Activated naive CD8-positive, alpha-beta T cell treated with anti-CD3 and anti-CD28 coated beads, Interleukin-2, amount 10 ng/mL, durations not matched to agents 7 days and 5 days (primary cell): ENCODE measurements at regions not wholly inside any gene's neighbourhood (a gene's known extent, or its start where the extent isn't known, plus 50 kb on each side); places are given as distances from the start of the nearest gene placed in this dataset.

ENCODE experiments used
- ATAC-seq: fragments of 150-1000 bp; cut with Tn5 transposase; one replicate; pipeline ENCODE4 v1.10.0; 2021; ENCODE audit warnings: low read depth, moderate library complexity
- POLR2A ChIA-PET: fragments of 350-600 bp; sonication (Branson Sonifier 250); formaldehyde crosslinking; loops from one replicate; lab custom pipeline; 2021; ENCODE audit warnings: antibody characterized with exemption; lab: Charles Lee
- DNase-seq: peaks from one replicate; pipeline ENCODE4 v3.0.0; 2021
- H3K27ac Mint-ChIP-seq: one replicate; pipeline ENCODE4 v1.8.0; 2022; ENCODE audit warnings: mild to moderate bottlenecking, mixed read lengths
- H3K27me3 Mint-ChIP-seq: one replicate; pipeline ENCODE4 v1.8.0; 2022; ENCODE audit warnings: mild to moderate bottlenecking, moderate library complexity, mixed read lengths
- H3K36me3 Mint-ChIP-seq: one replicate; pipeline ENCODE4 v1.8.0; 2021; ENCODE audit warnings: mild to moderate bottlenecking, mixed read lengths
- H3K4me1 Mint-ChIP-seq: one replicate; pipeline ENCODE4 v1.8.0; 2021; ENCODE audit warnings: mixed read lengths
- H3K4me3 Mint-ChIP-seq: one replicate; pipeline ENCODE4 v1.8.0; 2022; ENCODE audit warnings: mild to moderate bottlenecking, moderate library complexity, mixed read lengths
- H3K9me3 Mint-ChIP-seq: one replicate; pipeline ENCODE4 v1.8.0; 2021; ENCODE audit warnings: mixed read lengths

DNA sequence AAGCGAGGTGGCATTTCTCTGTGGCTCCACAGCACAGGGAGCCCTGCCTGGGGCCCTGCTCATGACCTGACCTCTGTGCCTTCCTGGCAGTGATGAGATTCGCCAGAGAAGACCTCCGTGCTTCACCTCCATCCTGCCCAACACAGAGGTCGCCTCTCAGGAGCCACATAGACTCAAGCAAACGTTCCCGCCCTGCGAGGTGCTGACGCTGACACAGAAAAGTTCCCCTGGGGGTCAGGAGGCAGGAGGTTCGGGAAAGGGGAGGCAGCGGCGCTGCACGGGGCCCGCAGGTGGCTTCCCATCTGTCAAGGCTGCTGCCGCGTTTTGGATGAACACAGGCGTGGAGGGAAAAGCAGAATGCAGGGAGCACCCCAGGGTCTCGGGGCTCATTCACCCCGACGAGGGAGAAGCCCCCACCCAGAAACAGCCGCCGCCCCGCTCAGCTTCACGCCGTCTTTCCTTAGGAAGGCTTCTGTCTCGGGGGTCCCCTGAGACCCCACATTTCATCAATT is 579.6 kb upstream of the SALL3 start:
- POLR2A ChIA-PET = no interaction called here
- no peak overlapping the region for H3K4me3 Mint-ChIP-seq
- H3K27me3 Mint-ChIP-seq = no peaks in the 10 kb centered on the region
- no peaks in the 10 kb centered on the region for H3K9me3 Mint-ChIP-seq
- no peak overlapping the region for H3K27ac Mint-ChIP-seq
- DNase-seq (no peak), ATAC-seq (no peak)
- no peaks in the 10 kb centered on the region for H3K36me3 Mint-ChIP-seq
- no peaks in the 10 kb centered on the region for H3K4me1 Mint-ChIP-seq

GRCh38 chr18:78402440-78402839 is 577.2 kb upstream of the SALL3 start:
- peaks cover 3% of the 10 kb centered on the region for H3K4me1 Mint-ChIP-seq
- DNase-seq = no peak
- H3K27me3 Mint-ChIP-seq = peaks cover 3% of the 10 kb centered on the region
- no peak overlapping the region for H3K27ac Mint-ChIP-seq
- POLR2A ChIA-PET = no interaction called here
- H3K9me3 Mint-ChIP-seq = no peaks in the 10 kb centered on the region
- no peak for ATAC-seq
- H3K4me3 Mint-ChIP-seq = no peak overlapping the region
- H3K36me3 Mint-ChIP-seq = no peaks in the 10 kb centered on the region

DNA sequence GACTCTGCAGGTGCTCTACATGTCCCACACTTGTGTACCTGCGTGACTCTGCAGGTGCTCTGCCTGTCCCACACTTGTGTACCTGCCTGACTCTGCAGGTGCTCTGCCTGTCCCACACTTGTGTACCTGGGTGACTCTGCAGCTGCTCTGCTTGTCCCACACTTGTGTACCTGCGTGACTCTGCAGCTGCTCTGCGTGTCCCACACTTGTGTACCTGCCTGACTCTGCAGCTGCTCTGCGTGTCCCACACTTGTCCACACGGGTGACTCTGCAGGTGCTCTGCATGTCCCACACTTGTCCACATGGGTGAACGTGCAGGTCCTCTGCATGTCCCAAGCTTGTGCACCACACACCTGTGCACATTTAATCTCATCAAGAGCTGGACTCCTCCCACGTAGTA is 576.7 kb upstream of the SALL3 start:
- Mint-ChIP-seq H3K27me3 (peaks cover 6% of the 10 kb centered on the region), H3K27ac (no peak overlapping the region), H3K9me3 (no peaks in the 10 kb centered on the region), H3K4me3 (no peak overlapping the region), H3K4me1 (peaks cover 3% of the 10 kb centered on the region), H3K36me3 (no peaks in the 10 kb centered on the region)
- POLR2A ChIA-PET = no interaction called here
- DNase-seq = no peak
- no peak for ATAC-seq

DNA sequence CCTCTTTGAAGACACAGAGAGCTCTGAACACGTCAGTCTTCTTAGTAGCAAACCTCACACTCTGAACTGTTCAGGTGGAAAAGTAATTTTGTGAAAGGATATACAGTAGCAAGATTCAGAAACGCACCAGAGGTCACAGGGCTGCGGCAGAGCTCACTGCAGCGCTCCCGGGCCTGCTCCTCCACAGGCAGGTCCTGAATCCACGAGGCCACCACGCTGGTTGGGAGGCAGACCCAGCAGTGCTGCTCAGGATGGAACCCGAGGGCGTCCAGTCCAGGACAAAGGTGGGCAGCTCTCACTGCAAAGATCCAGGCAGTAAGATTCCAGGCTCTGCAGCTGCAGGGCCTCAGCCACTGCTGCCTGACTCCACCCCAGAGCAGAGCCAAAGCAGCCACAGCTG is 576.2 kb upstream of the SALL3 start:
- ATAC-seq = no peak
- Mint-ChIP-seq H3K9me3 (no peaks in the 10 kb centered on the region), H3K4me3 (no peak overlapping the region), H3K27me3 (peaks cover 8% of the 10 kb centered on the region), H3K27ac (no peak overlapping the region), H3K4me1 (peaks cover 3% of the 10 kb centered on the region), H3K36me3 (no peaks in the 10 kb centered on the region)
- no peak for DNase-seq
- POLR2A ChIA-PET = no interaction called here

GRCh38 chr18:78405763-78406162 is 573.9 kb upstream of the SALL3 start:
- Mint-ChIP-seq H3K4me3 (no peak overlapping the region), H3K27me3 (peaks cover 8% of the 10 kb centered on the region), H3K36me3 (no peaks in the 10 kb centered on the region), H3K4me1 (peaks cover 3% of the 10 kb centered on the region), H3K9me3 (no peaks in the 10 kb centered on the region), H3K27ac (no peak overlapping the region)
- no peak for DNase-seq
- ATAC-seq = no peak
- POLR2A ChIA-PET = no interaction called here

GRCh38 chr18:78406743-78407465 is 572.7 kb upstream of the SALL3 start:
- Mint-ChIP-seq H3K27ac (no peak overlapping the region), H3K27me3 (peaks cover 8% of the 10 kb centered on the region), H3K36me3 (no peaks in the 10 kb centered on the region), H3K9me3 (no peaks in the 10 kb centered on the region), H3K4me3 (peak overlapping the region; percentile 10), H3K4me1 (peaks cover 3% of the 10 kb centered on the region)
- no peak for ATAC-seq
- DNase-seq = no peak
- POLR2A ChIA-PET = no interaction called here

DNA sequence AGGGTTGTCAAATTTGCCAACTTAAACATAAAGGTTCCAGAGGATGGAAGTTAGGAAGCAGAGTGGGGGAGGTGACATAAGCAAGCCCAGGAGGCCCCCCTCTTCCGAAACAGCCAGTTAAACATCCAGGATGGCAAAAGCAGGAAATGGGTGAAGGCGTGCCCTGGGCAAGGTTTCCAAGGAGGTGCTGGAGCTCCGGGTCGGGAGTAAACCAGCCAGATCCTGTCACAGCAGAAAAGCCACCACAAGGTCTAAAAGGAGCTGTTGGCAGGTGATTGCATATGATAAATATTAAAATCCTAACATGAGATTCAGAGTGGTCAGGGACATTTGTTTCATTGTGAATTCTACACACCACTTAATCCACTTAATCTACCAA is 572.2 kb upstream of the SALL3 start:
- H3K27me3 Mint-ChIP-seq = peaks cover 8% of the 10 kb centered on the region
- no peak for DNase-seq
- H3K9me3 Mint-ChIP-seq = no peaks in the 10 kb centered on the region
- H3K27ac Mint-ChIP-seq = no peak overlapping the region
- POLR2A ChIA-PET = no interaction called here
- peaks cover 3% of the 10 kb centered on the region for H3K4me1 Mint-ChIP-seq
- peak overlapping the region; percentile 10 for H3K4me3 Mint-ChIP-seq
- no peaks in the 10 kb centered on the region for H3K36me3 Mint-ChIP-seq
- no peak for ATAC-seq

GRCh38 chr18:78408623-78409022 is 571.0 kb upstream of the SALL3 start:
- ATAC-seq (no peak), DNase-seq (no peak)
- Mint-ChIP-seq H3K27ac (no peak overlapping the region), H3K9me3 (no peaks in the 10 kb centered on the region), H3K36me3 (no peaks in the 10 kb centered on the region), H3K4me3 (no peak overlapping the region), H3K27me3 (peaks cover 8% of the 10 kb centered on the region), H3K4me1 (peaks cover 3% of the 10 kb centered on the region)
- POLR2A ChIA-PET = no interaction called here

DNA sequence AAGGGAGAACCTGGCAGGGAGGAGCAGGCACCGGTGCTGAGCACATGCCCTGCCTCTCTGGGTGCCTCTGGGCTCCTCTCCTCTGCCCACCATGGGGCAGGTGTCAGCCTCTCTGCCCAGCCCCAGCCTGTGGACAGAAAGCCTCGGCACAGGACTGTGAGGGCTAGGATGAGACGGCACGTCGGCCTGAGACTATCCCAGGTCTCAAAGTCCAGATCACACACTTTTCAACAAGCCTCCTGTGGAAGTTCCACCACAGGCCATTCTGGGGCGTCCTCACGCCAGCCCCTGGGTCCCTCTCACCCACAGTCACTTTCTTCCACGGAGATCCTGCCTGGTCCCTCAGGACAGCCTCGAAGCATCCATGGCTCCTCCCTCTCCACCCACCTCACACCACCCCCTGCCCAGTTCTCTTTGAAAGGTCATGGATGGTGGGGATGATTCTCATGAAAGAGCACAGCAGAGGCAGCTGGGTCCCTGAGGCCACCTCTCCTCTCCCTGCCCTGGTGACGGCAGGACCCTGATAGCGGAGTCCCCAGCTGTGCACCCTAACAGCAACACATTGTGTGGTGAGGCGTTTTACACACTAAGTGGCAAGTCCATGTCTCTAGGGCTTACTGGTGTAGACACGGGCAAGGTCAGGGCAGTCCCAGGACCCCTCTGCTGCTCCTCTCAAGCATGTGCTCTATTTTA is 569.4 kb upstream of the SALL3 start:
- ATAC-seq = no peak
- Mint-ChIP-seq H3K27me3 (peaks cover 8% of the 10 kb centered on the region), H3K27ac (no peak overlapping the region), H3K9me3 (no peaks in the 10 kb centered on the region), H3K4me1 (peaks cover 3% of the 10 kb centered on the region), H3K36me3 (no peaks in the 10 kb centered on the region), H3K4me3 (no peak overlapping the region)
- DNase-seq = no peak
- POLR2A ChIA-PET = no interaction called here

DNA sequence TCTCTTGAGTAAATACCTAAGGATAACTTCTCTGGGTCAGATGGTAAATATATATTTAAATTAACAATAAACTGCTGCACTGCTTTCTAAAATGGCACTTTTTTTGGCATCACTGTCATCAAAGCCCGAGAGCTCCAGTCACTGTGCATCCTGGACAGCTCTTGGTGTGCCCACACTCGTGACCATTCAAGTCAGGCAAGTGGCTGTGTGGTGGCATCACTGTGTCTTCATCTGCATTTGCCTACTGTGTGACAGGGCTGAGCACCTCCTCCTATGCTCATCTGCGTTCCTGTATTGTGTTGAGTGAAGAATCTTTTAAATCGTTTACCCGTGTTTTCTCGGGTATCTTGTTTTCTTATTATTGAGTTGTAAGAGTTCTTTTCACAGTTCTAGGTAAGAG is 568.1 kb upstream of the SALL3 start:
- POLR2A ChIA-PET = no interaction called here
- Mint-ChIP-seq H3K4me1 (peaks cover 3% of the 10 kb centered on the region), H3K27ac (no peak overlapping the region), H3K27me3 (peaks cover 8% of the 10 kb centered on the region), H3K36me3 (no peaks in the 10 kb centered on the region), H3K4me3 (no peak overlapping the region), H3K9me3 (no peaks in the 10 kb centered on the region)
- no peak for DNase-seq
- ATAC-seq = no peak

GRCh38 chr18:78414302-78414701 is 565.3 kb upstream of the SALL3 start:
- Mint-ChIP-seq H3K4me1 (no peaks in the 10 kb centered on the region), H3K9me3 (no peaks in the 10 kb centered on the region), H3K4me3 (no peak overlapping the region), H3K27ac (no peak overlapping the region), H3K36me3 (no peaks in the 10 kb centered on the region), H3K27me3 (no peaks in the 10 kb centered on the region)
- ATAC-seq (no peak), DNase-seq (no peak)
- POLR2A ChIA-PET = no interaction called here

- no peaks in the 10 kb centered on the region for H3K4me1 Mint-ChIP-seq
- H3K27me3 Mint-ChIP-seq = no peaks in the 10 kb centered on the region
- H3K9me3 Mint-ChIP-seq = no peaks in the 10 kb centered on the region
- POLR2A ChIA-PET = no interaction called here
- ATAC-seq = no peak
- H3K36me3 Mint-ChIP-seq = no peaks in the 10 kb centered on the region
- no peak for DNase-seq
- no peak overlapping the region for H3K27ac Mint-ChIP-seq
- no peak overlapping the region for H3K4me3 Mint-ChIP-seq
Observed at GRCh38 chr18:78416853-78417252, 562.8 kb upstream of the SALL3 start.

- DNase-seq (no peak), ATAC-seq (no peak)
- Mint-ChIP-seq H3K27ac (no peak overlapping the region), H3K36me3 (no peaks in the 10 kb centered on the region), H3K4me1 (no peaks in the 10 kb centered on the region), H3K27me3 (no peaks in the 10 kb centered on the region), H3K9me3 (no peaks in the 10 kb centered on the region), H3K4me3 (no peak overlapping the region)
- POLR2A ChIA-PET = no interaction called here
Observed at GRCh38 chr18:78418379-78418778, 561.2 kb upstream of the SALL3 start.

DNA sequence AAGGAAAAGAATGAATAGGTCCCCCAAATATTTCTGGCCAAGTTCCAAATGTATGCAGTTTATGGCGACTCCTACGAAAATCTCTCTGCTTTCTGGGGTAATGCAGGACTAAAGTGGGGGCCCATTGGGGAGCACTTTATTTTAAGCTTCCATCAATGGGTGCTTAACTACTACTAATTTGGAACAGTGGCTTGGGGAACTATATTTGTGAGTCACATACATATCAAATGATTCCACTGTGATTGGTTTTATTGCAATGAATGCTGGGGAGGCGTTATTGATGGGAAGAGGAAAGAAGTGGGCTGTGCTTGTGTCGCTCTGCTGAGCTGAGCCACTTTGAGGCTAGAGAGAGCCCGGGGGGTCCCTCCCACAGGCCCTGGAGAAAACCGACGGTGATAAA is 560.4 kb upstream of the SALL3 start:
- Mint-ChIP-seq H3K27me3 (no peaks in the 10 kb centered on the region), H3K36me3 (no peaks in the 10 kb centered on the region), H3K4me3 (no peak overlapping the region), H3K4me1 (no peaks in the 10 kb centered on the region), H3K27ac (no peak overlapping the region), H3K9me3 (no peaks in the 10 kb centered on the region)
- ATAC-seq = no peak
- no peak for DNase-seq
- POLR2A ChIA-PET = no interaction called here
